HEK293 (cell line): ENCODE measurements at regions not wholly inside any gene's neighbourhood (a gene's known extent, or its start where the extent isn't known, plus 50 kb on each side); places are given as distances from the start of the nearest gene placed in this dataset.

Experiments
- CTCF ChIA-PET: fragments of 350-600 bp; formaldehyde crosslinking; extraction: SDS; loops from one replicate; lab custom pipeline; 2021; ENCODE audit warnings: antibody characterized with exemption; lab: Yijun Ruan, JAX
- POLR2A ChIA-PET: fragments of 300-600 bp; formaldehyde crosslinking; extraction: SDS; loops from one replicate; lab custom pipeline; 2020; ENCODE audit warnings: antibody characterized with exemption, inconsistent platforms; lab: Yijun Ruan, JAX
- H3K27ac ChIP-seq: fragments of 200-500 bp; sonication (Bioruptor generic); 2 replicates; pipeline ENCODE4 v1.5.1; 2014; ENCODE audit warnings: low read depth, low read length, control low read depth, inconsistent platforms; ENCODE audit errors: extremely low read depth
- H3K36me3 ChIP-seq, 2 experiments: fragments of 200-500 bp in 1 of 2; sonication (Bioruptor generic) in 1 of 2; 1 replicate in 1 of 2; 2 replicates in 1 of 2; pipeline ENCODE4 v1.5.1; 2014 to 2017; ENCODE audit warnings: inconsistent platforms in 2 of 2, low read length in 2 of 2; ENCODE audit not compliant: control insufficient read depth in 2 of 2, insufficient read depth in 1 of 2
- H3K4me1 ChIP-seq: fragments of 200-500 bp; sonication (Bioruptor generic); 2 replicates; pipeline ENCODE4 v1.5.1; 2014; ENCODE audit warnings: mild to moderate bottlenecking, low read length, inconsistent platforms; ENCODE audit not compliant: control insufficient read depth, insufficient read depth
- H3K4me3 ChIP-seq: 2 replicates; pipeline ENCODE4 v1.5.1; 2011; ENCODE audit warnings: low read depth, mild to moderate bottlenecking, control low read depth, low read length, moderate library complexity
- H3K9me3 ChIP-seq: fragments of 200-500 bp; sonication (Bioruptor generic); 2 replicates; pipeline ENCODE4 v1.5.1; 2014; ENCODE audit warnings: low read depth, low read length, inconsistent platforms; ENCODE audit not compliant: control insufficient read depth, insufficient read depth
- FEZF1 ChIP-seq: fragments of 450-650 bp; formaldehyde crosslinking; IDR thresholded peaks from 2 replicates; pipeline ENCODE4 v1.5.1; 2016; ENCODE audit warnings: missing biosample characterization, missing genetic modification characterization
- SP3 ChIP-seq: fragments of 450-650 bp; formaldehyde crosslinking; IDR thresholded peaks from 2 replicates; pipeline ENCODE4 v1.5.1; 2016; ENCODE audit warnings: missing biosample characterization, missing genetic modification characterization
- WT1 ChIP-seq: fragments of 450-650 bp; formaldehyde crosslinking; IDR thresholded peaks from 2 replicates; pipeline ENCODE4 v1.5.1; 2016; ENCODE audit warnings: missing biosample characterization, missing genetic modification characterization
- ZBTB8A ChIP-seq: fragments of 450-650 bp; formaldehyde crosslinking; IDR thresholded peaks from 2 replicates; pipeline ENCODE4 v1.5.1; 2016; ENCODE audit warnings: missing biosample characterization, missing genetic modification characterization
- ZNF121 ChIP-seq: fragments of 450-650 bp; formaldehyde crosslinking; IDR thresholded peaks from 2 replicates; pipeline ENCODE4 v1.5.1; 2016; ENCODE audit warnings: missing biosample characterization, missing genetic modification characterization
- ZNF629 ChIP-seq: fragments of 450-650 bp; formaldehyde crosslinking; IDR thresholded peaks from 2 replicates; pipeline ENCODE4 v1.5.1; 2017; ENCODE audit warnings: missing biosample characterization, missing genetic modification characterization
- TF ChIP-seq, protein P1 (sequence below): fragments of 450-650 bp; formaldehyde crosslinking; IDR thresholded peaks from 2 replicates; pipeline ENCODE4 v1.5.1; 2016; ENCODE audit warnings: missing biosample characterization, missing genetic modification characterization
- TF ChIP-seq, protein P2 (sequence below): fragments of 450-650 bp; formaldehyde crosslinking; IDR thresholded peaks from 2 replicates; pipeline ENCODE4 v1.5.1; 2017; ENCODE audit warnings: missing biosample characterization, mild to moderate bottlenecking, missing genetic modification characterization, moderate library complexity
- TF ChIP-seq, protein P3 (sequence below): fragments of 450-650 bp; formaldehyde crosslinking; IDR thresholded peaks from 2 replicates; pipeline ENCODE4 v1.5.1; 2016; ENCODE audit warnings: missing biosample characterization, missing genetic modification characterization
- TF ChIP-seq, protein P4 (sequence below): fragments of 450-650 bp; formaldehyde crosslinking; IDR thresholded peaks from 2 replicates; pipeline ENCODE4 v1.5.1; 2016; ENCODE audit warnings: missing biosample characterization, missing genetic modification characterization
- TF ChIP-seq, protein P5 (sequence below): fragments of 450-650 bp; formaldehyde crosslinking; IDR thresholded peaks from 2 replicates; pipeline ENCODE4 v1.5.0; 2017; ENCODE audit warnings: missing biosample characterization, missing genetic modification characterization, borderline replicate concordance

DNA sequence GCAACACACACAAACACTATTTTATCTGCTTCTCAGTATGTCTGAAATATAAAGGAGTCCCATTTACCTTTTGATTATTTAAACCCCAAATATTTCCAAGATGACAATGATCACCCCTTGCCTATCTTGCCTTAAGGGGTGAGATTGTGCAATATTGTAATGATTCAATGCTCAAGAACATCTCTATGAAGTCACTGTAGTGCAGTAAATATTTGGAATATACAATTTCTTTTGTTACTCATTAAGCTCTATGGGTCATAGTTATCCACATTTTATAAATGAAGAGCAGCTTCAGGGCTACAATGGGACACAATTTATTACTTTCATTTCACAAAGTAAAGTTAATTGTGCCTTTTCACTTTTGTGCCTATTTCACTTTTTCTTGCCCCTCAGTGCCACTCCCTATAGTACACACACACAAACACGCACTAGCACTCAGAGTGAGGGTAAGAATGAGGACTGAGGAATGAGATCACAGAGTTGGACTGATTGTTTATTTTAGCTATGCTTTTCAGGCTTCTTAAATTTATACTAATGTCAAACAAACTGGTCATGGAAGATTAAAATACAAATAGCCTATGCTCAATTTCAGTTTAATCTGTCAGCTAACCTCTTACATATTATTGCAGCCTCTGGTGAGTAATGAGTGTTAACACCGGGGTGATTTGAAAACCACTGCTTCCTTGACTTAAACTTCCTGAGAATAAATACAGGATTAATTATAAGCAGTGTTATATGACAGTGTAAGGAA lies 521.0 kb upstream of the B3GALT2 start:
- POLR2A ChIA-PET: no interaction called here
- Histone ChIP-seq H3K9me3 (no peaks in the 10 kb centered on the region), H3K4me3 (no peak overlapping the region), H3K27ac (no peak overlapping the region), H3K4me1 (no peaks in the 10 kb centered on the region)
- CTCF ChIA-PET: no interaction called here
- TF ChIP-seq, protein P1, sequence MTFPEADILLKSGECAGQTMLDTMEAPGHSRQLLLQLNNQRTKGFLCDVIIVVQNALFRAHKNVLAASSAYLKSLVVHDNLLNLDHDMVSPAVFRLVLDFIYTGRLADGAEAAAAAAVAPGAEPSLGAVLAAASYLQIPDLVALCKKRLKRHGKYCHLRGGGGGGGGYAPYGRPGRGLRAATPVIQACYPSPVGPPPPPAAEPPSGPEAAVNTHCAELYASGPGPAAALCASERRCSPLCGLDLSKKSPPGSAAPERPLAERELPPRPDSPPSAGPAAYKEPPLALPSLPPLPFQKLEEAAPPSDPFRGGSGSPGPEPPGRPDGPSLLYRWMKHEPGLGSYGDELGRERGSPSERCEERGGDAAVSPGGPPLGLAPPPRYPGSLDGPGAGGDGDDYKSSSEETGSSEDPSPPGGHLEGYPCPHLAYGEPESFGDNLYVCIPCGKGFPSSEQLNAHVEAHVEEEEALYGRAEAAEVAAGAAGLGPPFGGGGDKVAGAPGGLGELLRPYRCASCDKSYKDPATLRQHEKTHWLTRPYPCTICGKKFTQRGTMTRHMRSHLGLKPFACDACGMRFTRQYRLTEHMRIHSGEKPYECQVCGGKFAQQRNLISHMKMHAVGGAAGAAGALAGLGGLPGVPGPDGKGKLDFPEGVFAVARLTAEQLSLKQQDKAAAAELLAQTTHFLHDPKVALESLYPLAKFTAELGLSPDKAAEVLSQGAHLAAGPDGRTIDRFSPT (tag by site-specific recombination): peak; percentile 81
- TF ChIP-seq SP3 (0 out of 2 replicates have a peak, but pooled peaks have one; percentile 17), FEZF1 (tag by site-specific recombination) (peak; percentile 86), ZNF121 (tag by site-specific recombination) (no peak), WT1 (tag by site-specific recombination) (peak; percentile 63)
- TF ChIP-seq, all 188 proteins: peak for 4
- H3K36me3 ChIP-seq: no peaks in the 10 kb centered on the region

DNA sequence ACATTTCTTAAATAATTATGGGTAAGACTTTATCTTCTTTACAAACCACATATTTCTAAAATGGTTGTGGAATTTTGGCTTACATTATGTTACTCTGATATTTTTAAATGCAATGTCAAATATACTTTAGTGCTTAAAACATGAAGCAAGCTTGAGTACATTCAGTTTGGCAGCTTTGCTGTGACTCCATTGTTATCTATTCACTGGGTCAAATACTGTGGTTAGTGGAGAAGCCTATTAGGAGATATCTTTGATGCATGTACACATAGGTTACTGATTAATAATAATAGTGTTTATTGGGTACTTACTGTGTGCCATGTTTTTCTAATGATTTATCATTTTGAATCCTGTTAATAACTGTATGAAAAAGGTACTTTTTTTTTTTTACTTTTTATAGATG lies 520.4 kb upstream of the B3GALT2 start:
- POLR2A ChIA-PET: no interaction called here
- TF ChIP-seq, protein P2, sequence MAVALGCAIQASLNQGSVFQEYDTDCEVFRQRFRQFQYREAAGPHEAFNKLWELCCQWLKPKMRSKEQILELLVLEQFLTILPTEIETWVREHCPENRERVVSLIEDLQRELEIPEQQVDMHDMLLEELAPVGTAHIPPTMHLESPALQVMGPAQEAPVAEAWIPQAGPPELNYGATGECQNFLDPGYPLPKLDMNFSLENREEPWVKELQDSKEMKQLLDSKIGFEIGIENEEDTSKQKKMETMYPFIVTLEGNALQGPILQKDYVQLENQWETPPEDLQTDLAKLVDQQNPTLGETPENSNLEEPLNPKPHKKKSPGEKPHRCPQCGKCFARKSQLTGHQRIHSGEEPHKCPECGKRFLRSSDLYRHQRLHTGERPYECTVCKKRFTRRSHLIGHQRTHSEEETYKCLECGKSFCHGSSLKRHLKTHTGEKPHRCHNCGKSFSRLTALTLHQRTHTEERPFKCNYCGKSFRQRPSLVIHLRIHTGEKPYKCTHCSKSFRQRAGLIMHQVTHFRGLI (tag by site-specific recombination): no peak
- TF ChIP-seq, protein P3, sequence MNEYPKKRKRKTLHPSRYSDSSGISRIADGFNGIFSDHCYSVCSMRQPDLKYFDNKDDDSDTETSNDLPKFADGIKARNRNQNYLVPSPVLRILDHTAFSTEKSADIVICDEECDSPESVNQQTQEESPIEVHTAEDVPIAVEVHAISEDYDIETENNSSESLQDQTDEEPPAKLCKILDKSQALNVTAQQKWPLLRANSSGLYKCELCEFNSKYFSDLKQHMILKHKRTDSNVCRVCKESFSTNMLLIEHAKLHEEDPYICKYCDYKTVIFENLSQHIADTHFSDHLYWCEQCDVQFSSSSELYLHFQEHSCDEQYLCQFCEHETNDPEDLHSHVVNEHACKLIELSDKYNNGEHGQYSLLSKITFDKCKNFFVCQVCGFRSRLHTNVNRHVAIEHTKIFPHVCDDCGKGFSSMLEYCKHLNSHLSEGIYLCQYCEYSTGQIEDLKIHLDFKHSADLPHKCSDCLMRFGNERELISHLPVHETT: no peak
- TF ChIP-seq ZBTB8A (tag by site-specific recombination) (no peak), ZNF629 (tag by site-specific recombination) (no peak)
- TF ChIP-seq, protein P4, sequence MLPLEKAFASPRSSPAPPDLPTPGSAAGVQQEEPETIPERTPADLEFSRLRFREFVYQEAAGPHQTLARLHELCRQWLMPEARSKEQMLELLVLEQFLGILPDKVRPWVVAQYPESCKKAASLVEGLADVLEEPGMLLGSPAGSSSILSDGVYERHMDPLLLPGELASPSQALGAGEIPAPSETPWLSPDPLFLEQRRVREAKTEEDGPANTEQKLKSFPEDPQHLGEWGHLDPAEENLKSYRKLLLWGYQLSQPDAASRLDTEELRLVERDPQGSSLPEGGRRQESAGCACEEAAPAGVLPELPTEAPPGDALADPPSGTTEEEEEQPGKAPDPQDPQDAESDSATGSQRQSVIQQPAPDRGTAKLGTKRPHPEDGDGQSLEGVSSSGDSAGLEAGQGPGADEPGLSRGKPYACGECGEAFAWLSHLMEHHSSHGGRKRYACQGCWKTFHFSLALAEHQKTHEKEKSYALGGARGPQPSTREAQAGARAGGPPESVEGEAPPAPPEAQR (tag by site-specific recombination): no peak
- TF ChIP-seq, protein P5, sequence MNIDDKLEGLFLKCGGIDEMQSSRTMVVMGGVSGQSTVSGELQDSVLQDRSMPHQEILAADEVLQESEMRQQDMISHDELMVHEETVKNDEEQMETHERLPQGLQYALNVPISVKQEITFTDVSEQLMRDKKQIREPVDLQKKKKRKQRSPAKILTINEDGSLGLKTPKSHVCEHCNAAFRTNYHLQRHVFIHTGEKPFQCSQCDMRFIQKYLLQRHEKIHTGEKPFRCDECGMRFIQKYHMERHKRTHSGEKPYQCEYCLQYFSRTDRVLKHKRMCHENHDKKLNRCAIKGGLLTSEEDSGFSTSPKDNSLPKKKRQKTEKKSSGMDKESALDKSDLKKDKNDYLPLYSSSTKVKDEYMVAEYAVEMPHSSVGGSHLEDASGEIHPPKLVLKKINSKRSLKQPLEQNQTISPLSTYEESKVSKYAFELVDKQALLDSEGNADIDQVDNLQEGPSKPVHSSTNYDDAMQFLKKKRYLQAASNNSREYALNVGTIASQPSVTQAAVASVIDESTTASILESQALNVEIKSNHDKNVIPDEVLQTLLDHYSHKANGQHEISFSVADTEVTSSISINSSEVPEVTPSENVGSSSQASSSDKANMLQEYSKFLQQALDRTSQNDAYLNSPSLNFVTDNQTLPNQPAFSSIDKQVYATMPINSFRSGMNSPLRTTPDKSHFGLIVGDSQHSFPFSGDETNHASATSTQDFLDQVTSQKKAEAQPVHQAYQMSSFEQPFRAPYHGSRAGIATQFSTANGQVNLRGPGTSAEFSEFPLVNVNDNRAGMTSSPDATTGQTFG (tag by site-specific recombination): no peak
- CTCF ChIA-PET: no interaction called here

More for the DNA sequence above, 520.4 kb upstream of the B3GALT2 start:
- H3K4me1 ChIP-seq: no peaks in the 10 kb centered on the region
- H3K36me3 ChIP-seq: no peaks in the 10 kb centered on the region
- H3K4me3 ChIP-seq: no peak overlapping the region
- no peak overlapping the region for H3K27ac ChIP-seq
- no peaks in the 10 kb centered on the region for H3K9me3 ChIP-seq
